22Rv1 (cell line): ENCODE measurements at regions not wholly inside any gene's neighbourhood (a gene's known extent, or its start where the extent isn't known, plus 50 kb on each side); places are given as distances from the start of the nearest gene placed in this dataset.

Experiments
- H3K27ac ChIP-seq: fragments of 450-650 bp; 2 replicates; pipeline ENCODE4 v1.5.1; 2017
- CTCF ChIP-seq: fragments of 450-650 bp; IDR thresholded peaks from 2 replicates; pipeline ENCODE4 v1.5.1; 2017; ENCODE audit warnings: mild to moderate bottlenecking
- ZFX ChIP-seq: fragments of 450-650 bp; IDR thresholded peaks from 2 replicates; pipeline ENCODE4 v1.6.1; 2017; ENCODE audit warnings: antibody characterized with exemption, borderline replicate concordance

GRCh38 chr3:118080889-118081288 lies 953.8 kb downstream of the IGSF11 start:
- TF ChIP-seq CTCF (no peak), ZFX (no peak)
- no peak overlapping the region for H3K27ac ChIP-seq

GRCh38 chr3:118088696-118089095 lies 946.0 kb downstream of the IGSF11 start:
- TF ChIP-seq ZFX: no peak
- no peak for TF ChIP-seq CTCF
- H3K27ac ChIP-seq: no peak overlapping the region

- no peak for TF ChIP-seq CTCF
- TF ChIP-seq ZFX: no peak
- no peak overlapping the region for H3K27ac ChIP-seq
Measured at GRCh38 chr3:118089563-118089962, 945.1 kb downstream of the IGSF11 start.

- TF ChIP-seq CTCF: no peak
- TF ChIP-seq ZFX: no peak
- H3K27ac ChIP-seq: no peak overlapping the region
Measured at GRCh38 chr3:118097226-118097625, 937.4 kb downstream of the IGSF11 start.

GRCh38 chr3:118097660-118098059 lies 937.0 kb downstream of the IGSF11 start:
- no peak overlapping the region for H3K27ac ChIP-seq
- TF ChIP-seq CTCF: no peak
- no peak for TF ChIP-seq ZFX

- H3K27ac ChIP-seq: no peak overlapping the region
- TF ChIP-seq ZFX (no peak), CTCF (no peak)
Measured at GRCh38 chr3:118098827-118099226, 935.8 kb downstream of the IGSF11 start.

GRCh38 chr3:118101891-118102290 lies 932.8 kb downstream of the IGSF11 start:
- no peak overlapping the region for H3K27ac ChIP-seq
- no peak for TF ChIP-seq ZFX
- TF ChIP-seq CTCF: no peak
